ENCODE measurements at regions not wholly inside any gene's neighbourhood (a gene's known extent, or its start where the extent isn't known, plus 50 kb on each side); places are given as distances from the start of the nearest gene placed in this dataset.

- Histone ChIP-seq H3K36me3 (ENCODE audit: control insufficient read depth, low read depth, low read length) (no peaks in the 10 kb centered on the region), H3K4me1 (ENCODE audit: control insufficient read depth, low read depth, low read length) (peaks cover 6% of the 10 kb centered on the region), H3K9me3 (ENCODE audit: control insufficient read depth, low read depth, low read length) (no peaks in the 10 kb centered on the region), H3K27ac (ENCODE audit: low read length) (no peak overlapping the region), H3K9ac (ENCODE audit: low read length) (no peak overlapping the region), H3K27me3 (ENCODE audit: control insufficient read depth, insufficient read depth, low read length) (no peaks in the 10 kb centered on the region), H3K4me3 (ENCODE audit: low read length) (no peak overlapping the region)
Measured at GRCh38 chr2:56104962-56105361, 78.8 kb upstream of the CCDC85A start.

GRCh38 chr2:56107502-56108220, 76.1 kb upstream of the CCDC85A start:
- no peaks in the 10 kb centered on the region for H3K9me3 ChIP-seq (ENCODE audit: control insufficient read depth, low read depth, low read length)
- no peak overlapping the region for H3K9ac ChIP-seq (ENCODE audit: low read length)
- H3K4me3 ChIP-seq (ENCODE audit: low read length), result no peak overlapping the region
- H3K27ac ChIP-seq (ENCODE audit: low read length), result no peak overlapping the region
- no peaks in the 10 kb centered on the region for H3K27me3 ChIP-seq (ENCODE audit: control insufficient read depth, insufficient read depth, low read length)
- no peaks in the 10 kb centered on the region for H3K4me1 ChIP-seq (ENCODE audit: control insufficient read depth, low read depth, low read length)
- H3K36me3 ChIP-seq (ENCODE audit: control insufficient read depth, low read depth, low read length), result no peaks in the 10 kb centered on the region

GRCh38 chr2:56108806-56109205, 75.0 kb upstream of the CCDC85A start:
- Histone ChIP-seq H3K36me3 (ENCODE audit: control insufficient read depth, low read depth, low read length) (no peaks in the 10 kb centered on the region), H3K4me3 (ENCODE audit: low read length) (no peak overlapping the region)

GRCh38 chr2:56109994-56110393, 73.8 kb upstream of the CCDC85A start:
- Histone ChIP-seq H3K27ac (ENCODE audit: low read length) (no peak overlapping the region), H3K9me3 (ENCODE audit: control insufficient read depth, low read depth, low read length) (no peaks in the 10 kb centered on the region), H3K9ac (ENCODE audit: low read length) (no peak overlapping the region), H3K4me1 (ENCODE audit: control insufficient read depth, low read depth, low read length) (no peaks in the 10 kb centered on the region), H3K27me3 (ENCODE audit: control insufficient read depth, insufficient read depth, low read length) (no peaks in the 10 kb centered on the region), H3K4me3 (ENCODE audit: low read length) (no peak overlapping the region), H3K36me3 (ENCODE audit: control insufficient read depth, low read depth, low read length) (no peaks in the 10 kb centered on the region)

More at GRCh38 chr2:56108806-56109205, 75.0 kb upstream of the CCDC85A start:
- no peak overlapping the region for H3K27ac ChIP-seq (ENCODE audit: low read length)
- no peaks in the 10 kb centered on the region for H3K9me3 ChIP-seq (ENCODE audit: control insufficient read depth, low read depth, low read length)
- H3K27me3 ChIP-seq (ENCODE audit: control insufficient read depth, insufficient read depth, low read length), result no peaks in the 10 kb centered on the region
- H3K4me1 ChIP-seq (ENCODE audit: control insufficient read depth, low read depth, low read length), result no peaks in the 10 kb centered on the region
- no peak overlapping the region for H3K9ac ChIP-seq (ENCODE audit: low read length)

GRCh38 chr2:56113382-56113975, 70.3 kb upstream of the CCDC85A start:
- Histone ChIP-seq H3K4me1 (ENCODE audit: control insufficient read depth, low read depth, low read length) (peaks cover 19% of the 10 kb centered on the region), H3K27ac (ENCODE audit: low read length) (no peak overlapping the region), H3K9me3 (ENCODE audit: control insufficient read depth, low read depth, low read length) (no peaks in the 10 kb centered on the region), H3K27me3 (ENCODE audit: control insufficient read depth, insufficient read depth, low read length) (no peaks in the 10 kb centered on the region), H3K4me3 (ENCODE audit: low read length) (no peak overlapping the region), H3K9ac (ENCODE audit: low read length) (no peak overlapping the region), H3K36me3 (ENCODE audit: control insufficient read depth, low read depth, low read length) (no peaks in the 10 kb centered on the region)

- Histone ChIP-seq H3K27ac (ENCODE audit: low read length) (peak overlapping the region; percentile 45), H3K9ac (ENCODE audit: low read length) (peak overlapping the region; percentile 42), H3K9me3 (ENCODE audit: control insufficient read depth, low read depth, low read length) (no peaks in the 10 kb centered on the region), H3K4me1 (ENCODE audit: control insufficient read depth, low read depth, low read length) (peaks cover 38% of the 10 kb centered on the region), H3K27me3 (ENCODE audit: control insufficient read depth, insufficient read depth, low read length) (no peaks in the 10 kb centered on the region), H3K36me3 (ENCODE audit: control insufficient read depth, low read depth, low read length) (peaks cover 6% of the 10 kb centered on the region), H3K4me3 (ENCODE audit: low read length) (peak overlapping the region; percentile 57)
Measured at GRCh38 chr2:56117764-56118163, 66.0 kb upstream of the CCDC85A start.

GRCh38 chr2:56118474-56118873, 65.3 kb upstream of the CCDC85A start:
- Histone ChIP-seq H3K9me3 (ENCODE audit: control insufficient read depth, low read depth, low read length) (no peaks in the 10 kb centered on the region), H3K4me3 (ENCODE audit: low read length) (peak overlapping the region; percentile 57), H3K27ac (ENCODE audit: low read length) (peak overlapping the region; percentile 45), H3K36me3 (ENCODE audit: control insufficient read depth, low read depth, low read length) (peaks cover 6% of the 10 kb centered on the region), H3K27me3 (ENCODE audit: control insufficient read depth, insufficient read depth, low read length) (no peaks in the 10 kb centered on the region), H3K4me1 (ENCODE audit: control insufficient read depth, low read depth, low read length) (peaks cover 38% of the 10 kb centered on the region), H3K9ac (ENCODE audit: low read length) (peak overlapping the region; percentile 42)

GRCh38 chr2:56121995-56122394, 61.8 kb upstream of the CCDC85A start:
- H3K27me3 ChIP-seq (ENCODE audit: control insufficient read depth, insufficient read depth, low read length), result no peaks in the 10 kb centered on the region
- H3K9me3 ChIP-seq (ENCODE audit: control insufficient read depth, low read depth, low read length), result no peaks in the 10 kb centered on the region
- H3K27ac ChIP-seq (ENCODE audit: low read length), result no peak overlapping the region
- H3K4me3 ChIP-seq (ENCODE audit: low read length), result no peak overlapping the region
- peaks cover 34% of the 10 kb centered on the region for H3K4me1 ChIP-seq (ENCODE audit: control insufficient read depth, low read depth, low read length)
- no peak overlapping the region for H3K9ac ChIP-seq (ENCODE audit: low read length)
- H3K36me3 ChIP-seq (ENCODE audit: control insufficient read depth, low read depth, low read length), result peaks cover 6% of the 10 kb centered on the region

GRCh38 chr2:56123538-56123937, 60.3 kb upstream of the CCDC85A start:
- Histone ChIP-seq H3K27me3 (ENCODE audit: control insufficient read depth, insufficient read depth, low read length) (no peaks in the 10 kb centered on the region), H3K27ac (ENCODE audit: low read length) (no peak overlapping the region), H3K4me1 (ENCODE audit: control insufficient read depth, low read depth, low read length) (peaks cover 19% of the 10 kb centered on the region), H3K4me3 (ENCODE audit: low read length) (no peak overlapping the region), H3K36me3 (ENCODE audit: control insufficient read depth, low read depth, low read length) (peaks cover 6% of the 10 kb centered on the region), H3K9ac (ENCODE audit: low read length) (no peak overlapping the region), H3K9me3 (ENCODE audit: control insufficient read depth, low read depth, low read length) (no peaks in the 10 kb centered on the region)

GRCh38 chr2:56127010-56127409, 56.8 kb upstream of the CCDC85A start:
- no peak overlapping the region for H3K27ac ChIP-seq (ENCODE audit: low read length)
- no peaks in the 10 kb centered on the region for H3K9me3 ChIP-seq (ENCODE audit: control insufficient read depth, low read depth, low read length)
- no peaks in the 10 kb centered on the region for H3K36me3 ChIP-seq (ENCODE audit: control insufficient read depth, low read depth, low read length)
- no peaks in the 10 kb centered on the region for H3K27me3 ChIP-seq (ENCODE audit: control insufficient read depth, insufficient read depth, low read length)
- no peak overlapping the region for H3K9ac ChIP-seq (ENCODE audit: low read length)
- H3K4me3 ChIP-seq (ENCODE audit: low read length), result no peak overlapping the region
- H3K4me1 ChIP-seq (ENCODE audit: control insufficient read depth, low read depth, low read length), result no peaks in the 10 kb centered on the region

GRCh38 chr2:56127463-56128152, 56.2 kb upstream of the CCDC85A start:
- no peak overlapping the region for H3K4me3 ChIP-seq (ENCODE audit: low read length)
- H3K9me3 ChIP-seq (ENCODE audit: control insufficient read depth, low read depth, low read length), result no peaks in the 10 kb centered on the region
- H3K27me3 ChIP-seq (ENCODE audit: control insufficient read depth, insufficient read depth, low read length), result no peaks in the 10 kb centered on the region
- no peak overlapping the region for H3K9ac ChIP-seq (ENCODE audit: low read length)
- H3K27ac ChIP-seq (ENCODE audit: low read length), result no peak overlapping the region
- no peaks in the 10 kb centered on the region for H3K36me3 ChIP-seq (ENCODE audit: control insufficient read depth, low read depth, low read length)
- no peaks in the 10 kb centered on the region for H3K4me1 ChIP-seq (ENCODE audit: control insufficient read depth, low read depth, low read length)
